Transverse colon (tissue), 4 donors: ENCODE measurements at regions not wholly inside any gene's neighbourhood (a gene's known extent, or its start where the extent isn't known, plus 50 kb on each side); places are given as distances from the start of the nearest gene placed in this dataset.

ENCODE experiments used
- CTCF ChIP-seq, 5 experiments: fragments of 200-600 bp in 3 of 5; fragments of 450-650 bp in 2 of 5; sonication (generic) in 3 of 5; IDR thresholded peaks; 1 replicate in 2 of 5; 2 replicates in 3 of 5; pipeline ENCODE4 v1.5.1; 2016 to 2017; ENCODE audit warnings: antibody characterized with exemption in 5 of 5, inconsistent platforms in 3 of 5, mild to moderate bottlenecking in 2 of 5, moderate library complexity in 1 of 5
- EP300 ChIP-seq: sonication (generic); formaldehyde crosslinking; IDR thresholded peaks from one replicate; pipeline ENCODE4 v1.6.1; 2017; ENCODE audit warnings: antibody characterized with exemption, low read depth
- POLR2A ChIP-seq: fragments of 450-650 bp; IDR thresholded peaks from one replicate; pipeline ENCODE4 v1.6.1; 2016; ENCODE audit warnings: antibody characterized with exemption, mild to moderate bottlenecking, moderate library complexity
- POLR2AphosphoS5 ChIP-seq, 3 donors: sonication (generic); formaldehyde crosslinking; IDR thresholded peaks; one replicate each; pipeline ENCODE4 v1.6.1; 2016; ENCODE audit warnings: antibody characterized with exemption in 3 of 3

DNA sequence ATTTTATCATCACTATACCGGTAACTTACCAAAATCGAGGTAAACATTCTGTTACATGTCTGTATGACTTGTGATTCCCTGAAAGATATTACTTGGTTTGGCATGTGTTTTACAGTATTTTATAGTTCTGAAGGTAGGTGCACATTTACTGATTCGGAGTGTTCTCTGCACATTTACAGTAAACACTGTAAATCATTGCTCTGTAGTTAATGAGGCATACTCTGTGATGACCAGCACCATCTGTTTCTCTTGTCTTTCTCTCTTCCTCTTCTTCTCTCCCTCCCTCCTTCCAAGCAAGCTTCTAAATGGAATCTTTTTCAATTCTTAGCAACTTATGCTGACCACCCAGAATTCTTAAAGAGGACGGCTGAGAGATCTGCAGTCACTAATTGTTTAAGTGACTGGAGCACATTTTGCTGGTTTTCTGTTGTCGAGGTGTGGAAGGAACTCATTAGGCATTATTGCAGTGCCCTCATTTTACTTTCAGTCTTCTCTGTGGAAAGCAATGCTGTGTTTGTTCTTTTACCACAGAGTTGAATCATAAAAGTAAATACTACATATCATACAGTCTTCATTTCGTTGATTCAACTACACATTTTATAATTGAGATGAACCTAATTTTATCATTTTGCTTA is 126.5 kb downstream of the UTRN start:
- TF ChIP-seq CTCF (IDR thresholded peaks at IDR 0.05) (no peak), POLR2A (no peak), EP300 (no peak), POLR2AphosphoS5 (IDR thresholded peaks at IDR 0.05) (no peak)
